ENCODE measurements at regions not wholly inside any gene's neighbourhood (a gene's known extent, or its start where the extent isn't known, plus 50 kb on each side); places are given as distances from the start of the nearest gene placed in this dataset.

GRCh38 chr1:223472057-223472456 is 78.8 kb downstream of the CCDC185 start:
- intact Hi-C loops (cut with micrococcal nuclease), result no loop called here
- H3K4me1 ChIP-seq (ENCODE audit: control insufficient read depth in 1 of 2, insufficient read depth in 2 of 2, low read length in 2 of 2), result no peaks in the 10 kb centered on the region

GRCh38 chr1:223473601-223474344 is 80.6 kb downstream of the CCDC185 start:
- no peaks in the 10 kb centered on the region for H3K79me2 ChIP-seq (ENCODE audit: insufficient read depth, low read length)
- no peak for DNase-seq
- H3K27ac ChIP-seq (ENCODE audit: low read depth in 1 of 2, low read length in 2 of 2), result no peak overlapping the region
- intact Hi-C loops (cut with micrococcal nuclease), result no loop called here
- TF ChIP-seq CTCF (IDR thresholded peaks at IDR 0.05), result no peak
- H3K36me3 ChIP-seq (replicated peaks in 1 of 2; ENCODE audit: control insufficient read depth in 1 of 2, insufficient read depth in 2 of 2, low read length in 2 of 2), result no peaks in the 10 kb centered on the region
- no peaks in the 10 kb centered on the region for H3K4me1 ChIP-seq (ENCODE audit: control insufficient read depth in 1 of 2, insufficient read depth in 2 of 2, low read length in 2 of 2)
- H3K27me3 ChIP-seq (ENCODE audit: control insufficient read depth in 2 of 2, insufficient read depth in 2 of 2, low read length in 2 of 2), result no peaks in the 10 kb centered on the region
- no peak overlapping the region for H3K9ac ChIP-seq (ENCODE audit: insufficient read depth, low read length, poor library complexity, severe bottlenecking)
- no peak overlapping the region for H3K4me3 ChIP-seq (replicated peaks in 1 of 3; ENCODE audit: low read depth in 2 of 3, low read length in 3 of 3)
- no peak overlapping the region for H3K4me2 ChIP-seq (replicated peaks; ENCODE audit: extremely low read depth, low read length, poor library complexity, severe bottlenecking)
- H3K9me3 ChIP-seq (replicated peaks in 1 of 2; ENCODE audit: control insufficient read depth in 1 of 2, insufficient read depth in 1 of 2, low read length in 2 of 2), result no peaks in the 10 kb centered on the region
- H3K9me3 Mint-ChIP-seq, result peaks cover 0 to 4% (median 2%) of the 10 kb centered on the region in 7 donors
- no peak overlapping the region for H2AFZ ChIP-seq (ENCODE audit: insufficient read depth, low read depth, low read length, poor library complexity, severe bottlenecking)
- no peaks in the 10 kb centered on the region for H3K4me1 Mint-ChIP-seq
- no peak overlapping the region for H3K4me3 Mint-ChIP-seq
- H3K36me3 Mint-ChIP-seq, result no peaks in the 10 kb centered on the region
- WGBS (ENCODE audit: insufficient coverage), result no CpG with 5 or more reads among the region's 4 CpGs
- H4K20me1 ChIP-seq (ENCODE audit: insufficient read depth, low read length), result no peaks in the 10 kb centered on the region
- H3K27ac Mint-ChIP-seq, result no peak overlapping the region
- H3K27me3 Mint-ChIP-seq (ENCODE audit: low read depth in 3 of 3), result peaks cover 10 to 19% (median 14%) of the 10 kb centered on the region in 3 donors

More at GRCh38 chr1:223472057-223472456, 78.8 kb downstream of the CCDC185 start:
- no peaks in the 10 kb centered on the region for H3K27me3 ChIP-seq (ENCODE audit: control insufficient read depth in 2 of 2, insufficient read depth in 2 of 2, low read length in 2 of 2)
- H2AFZ ChIP-seq (ENCODE audit: insufficient read depth, low read depth, low read length, poor library complexity, severe bottlenecking), result no peak overlapping the region
- Mint-ChIP-seq H3K4me1 (no peaks in the 10 kb centered on the region), H3K9me3 (peaks cover 0 to 6% (median 2%) of the 10 kb centered on the region in 7 donors), H3K27ac (no peak overlapping the region), H3K36me3 (no peaks in the 10 kb centered on the region), H3K4me3 (no peak overlapping the region), H3K27me3 (ENCODE audit: low read depth in 3 of 3) (peaks cover 8 to 22% (median 11%) of the 10 kb centered on the region in 3 donors)
- H3K79me2 ChIP-seq (ENCODE audit: insufficient read depth, low read length), result no peaks in the 10 kb centered on the region
- no peak overlapping the region for H3K4me3 ChIP-seq (replicated peaks in 1 of 3; ENCODE audit: low read depth in 2 of 3, low read length in 3 of 3)
- TF ChIP-seq CTCF (IDR thresholded peaks at IDR 0.05), result no peak
- no peaks in the 10 kb centered on the region for H3K36me3 ChIP-seq (replicated peaks in 1 of 2; ENCODE audit: control insufficient read depth in 1 of 2, insufficient read depth in 2 of 2, low read length in 2 of 2)
- H3K9me3 ChIP-seq (replicated peaks in 1 of 2; ENCODE audit: control insufficient read depth in 1 of 2, insufficient read depth in 1 of 2, low read length in 2 of 2), result no peaks in the 10 kb centered on the region
- no peaks in the 10 kb centered on the region for H4K20me1 ChIP-seq (ENCODE audit: insufficient read depth, low read length)
- H3K9ac ChIP-seq (ENCODE audit: insufficient read depth, low read length, poor library complexity, severe bottlenecking), result no peak overlapping the region
- H3K27ac ChIP-seq (ENCODE audit: low read depth in 1 of 2, low read length in 2 of 2), result no peak overlapping the region
- WGBS (ENCODE audit: insufficient coverage), result 90% methylated on average over 5 of the region's 5 CpGs
- no peak for DNase-seq
- H3K4me2 ChIP-seq (replicated peaks; ENCODE audit: extremely low read depth, low read length, poor library complexity, severe bottlenecking), result no peak overlapping the region
